CD4-positive, CD25-positive, alpha-beta regulatory T cell (primary cell): ENCODE measurements at regions not wholly inside any gene's neighbourhood (a gene's known extent, or its start where the extent isn't known, plus 50 kb on each side); places are given as distances from the start of the nearest gene placed in this dataset.

Experiments
- ATAC-seq, 2 donors: fragments of 150-1000 bp; cut with Tn5 transposase; one replicate each; pipeline ENCODE4 v1.10.0; 2021; ENCODE audit warnings: low read depth in 2 of 2, moderate number of reproducible peaks in 2 of 2, moderate library complexity in 1 of 2
- DNase-seq, 3 donors: peaks; one replicate each; pipeline versions ENCODE4 v3.0.0 to v3.0.0-alpha.2; 2012 to 2022; ENCODE audit warnings: mixed read lengths in 1 of 3
- H3K27ac ChIP-seq: one replicate; pipeline ENCODE4 v1.7.0; 2013; ENCODE audit warnings: mild to moderate bottlenecking, low read length; ENCODE audit not compliant: insufficient read depth, poor library complexity, severe bottlenecking
- H3K27me3 ChIP-seq: one replicate; pipeline ENCODE4 v1.7.0; 2013; ENCODE audit warnings: low read length; ENCODE audit not compliant: control insufficient read depth, insufficient read depth
- H3K36me3 ChIP-seq: one replicate; pipeline ENCODE4 v1.7.0; 2013; ENCODE audit warnings: mild to moderate bottlenecking, low read length, moderate library complexity; ENCODE audit not compliant: control insufficient read depth, insufficient read depth
- H3K4me1 ChIP-seq: 2 replicates; pipeline ENCODE4 v1.7.0; 2013; ENCODE audit warnings: mild to moderate bottlenecking, low read length; ENCODE audit not compliant: insufficient read depth, control insufficient read depth, poor library complexity, severe bottlenecking
- H3K4me3 ChIP-seq: one replicate; pipeline ENCODE4 v1.7.0; 2013; ENCODE audit warnings: low read depth, mild to moderate bottlenecking, low read length, moderate library complexity
- H3K9me3 ChIP-seq, 2 experiments: 1 replicate in 1 of 2; 2 replicates in 1 of 2; pipeline ENCODE4 v1.7.0; 2013; ENCODE audit warnings: low read length in 2 of 2, mild to moderate bottlenecking in 1 of 2, moderate library complexity in 1 of 2; ENCODE audit not compliant: control insufficient read depth in 2 of 2
- H3K27ac Mint-ChIP-seq, 3 donors: one replicate each; pipeline ENCODE4 v1.8.0; 2020 to 2022; ENCODE audit warnings: mild to moderate bottlenecking in 3 of 3, mixed read lengths in 3 of 3, moderate library complexity in 2 of 3
- H3K27me3 Mint-ChIP-seq: one replicate; pipeline ENCODE4 v1.8.0; 2022; ENCODE audit warnings: mild to moderate bottlenecking, mixed read lengths
- H3K36me3 Mint-ChIP-seq: one replicate; pipeline ENCODE4 v1.8.0; 2020; ENCODE audit warnings: mixed read lengths
- H3K4me1 Mint-ChIP-seq, 4 donors: one replicate each; pipeline ENCODE4 v1.8.0; 2020 to 2022; ENCODE audit warnings: mixed read lengths in 4 of 4, mild to moderate bottlenecking in 1 of 4
- H3K4me3 Mint-ChIP-seq, 4 donors: one replicate each; pipeline ENCODE4 v1.8.0; 2020 to 2022; ENCODE audit warnings: mild to moderate bottlenecking in 4 of 4, mixed read lengths in 4 of 4, moderate library complexity in 3 of 4
- H3K9me3 Mint-ChIP-seq, 7 donors: one replicate each; pipeline ENCODE4 v1.8.0; 2020 to 2022; ENCODE audit warnings: mixed read lengths in 7 of 7, mild to moderate bottlenecking in 3 of 7, moderate library complexity in 2 of 7

DNA sequence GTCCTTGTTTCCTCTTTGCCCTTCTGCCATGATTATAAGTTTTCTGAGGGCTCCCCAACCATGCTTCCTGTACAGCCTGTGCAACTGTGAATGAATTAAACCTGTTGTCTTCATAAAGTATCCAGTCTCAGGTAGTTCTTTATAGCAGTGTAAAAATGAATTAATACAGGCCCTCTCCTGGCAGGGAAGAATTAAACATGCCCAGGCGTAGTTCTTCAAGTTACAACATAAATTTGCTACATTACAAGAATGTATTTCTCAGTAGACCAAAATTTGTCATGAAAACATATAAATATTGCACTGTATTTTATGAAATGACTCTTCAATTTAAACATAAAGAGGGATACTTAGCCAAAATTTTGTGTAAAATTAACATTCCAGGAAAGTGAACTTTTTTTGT lies 1089.9 kb upstream of the PCDH10 start:
- Mint-ChIP-seq H3K9me3 (peaks cover 0 to 25% (median 9%) of the 10 kb centered on the region in 7 donors), H3K4me3 (no peak overlapping the region), H3K4me1 (no peaks in the 10 kb centered on the region), H3K27ac (no peak overlapping the region), H3K36me3 (no peaks in the 10 kb centered on the region), H3K27me3 (no peaks in the 10 kb centered on the region)
- Histone ChIP-seq H3K4me3 (no peak overlapping the region), H3K27ac (no peak overlapping the region), H3K9me3 (no peaks in the 10 kb centered on the region), H3K4me1 (no peaks in the 10 kb centered on the region), H3K36me3 (no peaks in the 10 kb centered on the region), H3K27me3 (no peaks in the 10 kb centered on the region)
- ATAC-seq (no peak), DNase-seq (no peak)

DNA sequence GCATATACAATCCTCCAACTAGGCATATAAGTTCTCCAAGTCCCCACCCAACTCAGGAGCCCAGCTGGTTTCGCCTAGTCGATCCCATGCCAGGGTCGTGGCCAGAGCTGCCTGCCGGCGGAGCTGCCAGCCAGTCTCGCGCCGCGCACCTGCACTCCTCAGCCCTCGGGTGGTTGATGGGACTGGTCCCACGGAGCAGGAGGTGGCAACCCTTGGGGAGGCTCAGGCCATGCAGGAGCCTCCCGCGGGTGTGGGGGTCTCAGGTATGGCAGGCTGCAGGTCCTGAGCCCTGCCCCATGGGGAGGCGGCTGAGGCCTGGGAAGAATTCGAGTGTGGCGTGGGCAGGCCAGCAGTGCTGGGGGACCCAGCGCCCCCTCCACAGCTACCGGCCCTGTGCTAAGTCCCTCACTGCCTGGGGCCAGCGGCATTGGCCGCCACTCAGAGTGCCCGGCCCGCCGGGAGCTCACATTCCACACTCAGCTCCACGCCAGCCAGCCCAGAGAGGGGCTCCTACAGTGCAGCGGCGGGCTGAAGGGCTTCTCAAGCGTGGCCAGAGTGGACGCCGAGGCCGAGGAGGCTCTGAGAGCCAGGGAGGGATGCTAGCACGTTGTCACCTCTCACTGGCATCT lies 1086.4 kb upstream of the PCDH10 start:
- Histone ChIP-seq H3K4me3 (no peak overlapping the region), H3K36me3 (no peaks in the 10 kb centered on the region), H3K27me3 (no peaks in the 10 kb centered on the region), H3K27ac (no peak overlapping the region), H3K9me3 (no peaks in the 10 kb centered on the region), H3K4me1 (no peaks in the 10 kb centered on the region)
- Mint-ChIP-seq H3K9me3 (peaks cover 0 to 24% (median 7%) of the 10 kb centered on the region in 7 donors), H3K36me3 (no peaks in the 10 kb centered on the region), H3K4me1 (no peaks in the 10 kb centered on the region), H3K27ac (no peak overlapping the region), H3K4me3 (no peak overlapping the region), H3K27me3 (no peaks in the 10 kb centered on the region)
- DNase-seq = no peak
- no peak for ATAC-seq

DNA sequence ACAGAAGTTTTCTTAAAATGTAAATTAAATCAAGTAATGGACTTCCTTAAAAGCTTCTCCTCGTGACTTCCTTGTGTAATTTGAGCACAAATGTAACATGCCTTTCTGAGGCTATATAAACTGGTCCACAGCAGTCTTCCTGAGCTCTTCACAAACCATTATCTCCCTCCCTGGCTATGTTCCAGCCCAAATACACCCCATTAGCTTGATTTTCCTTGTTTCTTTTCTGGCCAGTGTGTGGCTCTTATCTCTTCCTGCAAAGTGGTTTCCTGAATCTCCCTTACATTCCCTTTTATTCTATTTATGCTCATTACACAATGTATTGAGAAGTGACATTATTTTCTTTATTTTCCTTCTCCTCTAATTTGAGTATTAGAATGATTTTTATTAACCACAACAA lies 1085.3 kb upstream of the PCDH10 start:
- Mint-ChIP-seq H3K27ac (no peak overlapping the region), H3K36me3 (no peaks in the 10 kb centered on the region)
- no peak overlapping the region for H3K4me3 ChIP-seq

DNA sequence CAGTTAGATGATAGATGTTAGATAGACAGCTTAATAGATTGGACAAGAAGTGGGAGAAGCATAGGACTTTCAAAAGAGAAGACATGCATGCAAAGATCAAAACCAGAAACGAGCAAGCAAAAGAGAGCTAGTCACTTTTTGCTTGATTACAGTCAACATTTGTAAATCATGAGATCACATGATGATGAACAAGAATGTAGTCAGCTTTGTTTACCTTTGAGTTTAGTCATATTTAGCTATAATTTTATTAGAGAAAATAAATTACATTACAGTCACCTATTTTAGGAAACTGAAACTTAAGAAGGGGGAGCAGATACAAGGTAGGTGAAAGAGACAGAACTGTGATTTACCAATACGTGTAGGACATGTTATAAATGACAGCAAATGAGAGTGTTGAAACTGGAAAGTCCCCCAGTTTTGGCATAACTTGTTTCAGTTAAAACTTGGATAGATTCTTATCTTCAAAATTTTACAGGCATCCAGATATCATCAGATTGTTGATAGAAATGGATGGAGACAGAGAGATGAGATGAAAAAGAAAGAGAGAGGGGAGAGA lies 1083.1 kb upstream of the PCDH10 start:
- H3K27me3 Mint-ChIP-seq = no peaks in the 10 kb centered on the region
- H3K4me1 Mint-ChIP-seq = no peaks in the 10 kb centered on the region
- Histone ChIP-seq H3K27ac (no peak overlapping the region), H3K4me3 (no peak overlapping the region), H3K4me1 (no peaks in the 10 kb centered on the region), H3K36me3 (no peaks in the 10 kb centered on the region), H3K27me3 (no peaks in the 10 kb centered on the region), H3K9me3 (no peaks in the 10 kb centered on the region)
- ATAC-seq = no peak
- H3K36me3 Mint-ChIP-seq = no peaks in the 10 kb centered on the region
- H3K27ac Mint-ChIP-seq = no peak overlapping the region
- peaks cover 0 to 12% (median 6%) of the 10 kb centered on the region in 7 donors for H3K9me3 Mint-ChIP-seq
- DNase-seq = no peak
- H3K4me3 Mint-ChIP-seq = no peak overlapping the region

More for the DNA sequence above, 1085.3 kb upstream of the PCDH10 start:
- H3K27ac ChIP-seq = no peak overlapping the region
- no peak overlapping the region for H3K4me3 Mint-ChIP-seq
- no peaks in the 10 kb centered on the region for H3K27me3 Mint-ChIP-seq
- no peaks in the 10 kb centered on the region for H3K36me3 ChIP-seq
- DNase-seq = no peak
- no peaks in the 10 kb centered on the region for H3K4me1 Mint-ChIP-seq
- H3K9me3 Mint-ChIP-seq = peaks cover 0 to 19% (median 6%) of the 10 kb centered on the region in 7 donors
- no peaks in the 10 kb centered on the region for H3K9me3 ChIP-seq
- H3K4me1 ChIP-seq = no peaks in the 10 kb centered on the region
- H3K27me3 ChIP-seq = no peaks in the 10 kb centered on the region
- ATAC-seq = no peak

DNA sequence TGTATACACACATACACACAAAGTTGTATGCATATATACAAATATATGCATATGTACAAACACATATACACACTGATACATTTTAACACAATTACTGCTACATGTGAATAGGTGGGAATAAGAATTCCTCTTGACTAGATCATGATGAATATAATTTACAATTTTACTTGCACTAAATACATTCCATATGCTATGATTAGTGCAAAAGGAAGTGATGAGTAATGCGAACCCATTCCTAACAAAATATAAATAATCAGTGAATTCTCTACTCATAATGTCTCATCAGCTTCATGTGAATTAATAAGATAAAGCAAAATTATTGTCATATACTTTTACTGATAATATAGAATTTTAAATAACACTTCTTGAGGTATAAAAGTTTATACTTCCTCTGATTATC lies 1077.3 kb upstream of the PCDH10 start:
- peaks cover 0 to 7% (median 0%) of the 10 kb centered on the region in 7 donors for H3K9me3 Mint-ChIP-seq
- no peaks in the 10 kb centered on the region for H3K27me3 Mint-ChIP-seq
- H3K9me3 ChIP-seq = no peaks in the 10 kb centered on the region
- H3K27me3 ChIP-seq = no peaks in the 10 kb centered on the region
- H3K27ac Mint-ChIP-seq = no peak overlapping the region
- no peaks in the 10 kb centered on the region for H3K4me1 Mint-ChIP-seq
- no peak overlapping the region for H3K4me3 ChIP-seq
- no peaks in the 10 kb centered on the region for H3K4me1 ChIP-seq
- no peaks in the 10 kb centered on the region for H3K36me3 Mint-ChIP-seq
- H3K36me3 ChIP-seq = no peaks in the 10 kb centered on the region
- no peak overlapping the region for H3K27ac ChIP-seq
- ATAC-seq (no peak), DNase-seq (no peak)
- H3K4me3 Mint-ChIP-seq = no peak overlapping the region

DNA sequence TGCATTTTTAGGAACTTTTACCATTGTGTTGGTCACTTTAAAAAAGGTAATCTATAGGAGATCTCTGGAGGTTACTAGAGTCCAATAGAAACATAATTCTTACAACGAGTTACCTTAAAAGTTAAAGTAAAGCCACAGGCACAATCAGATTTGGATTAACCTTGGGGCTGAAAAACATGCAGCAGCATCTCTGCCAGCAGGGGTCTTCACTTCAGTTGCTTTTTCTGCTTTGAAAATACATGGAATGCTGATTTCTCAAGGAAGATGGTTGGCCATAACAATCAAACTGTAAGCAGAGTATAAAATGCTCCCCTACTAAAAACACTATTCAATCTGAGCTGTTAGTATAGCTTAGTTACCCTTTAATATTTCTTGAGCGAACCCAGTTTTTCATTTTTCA lies 1072.3 kb upstream of the PCDH10 start:
- Mint-ChIP-seq H3K36me3 (no peaks in the 10 kb centered on the region), H3K4me3 (no peak overlapping the region), H3K27me3 (no peaks in the 10 kb centered on the region), H3K27ac (no peak overlapping the region), H3K9me3 (peaks cover 0 to 14% (median 10%) of the 10 kb centered on the region in 7 donors), H3K4me1 (no peaks in the 10 kb centered on the region)
- no peaks in the 10 kb centered on the region for H3K9me3 ChIP-seq
- H3K27ac ChIP-seq = no peak overlapping the region
- DNase-seq (no peak), ATAC-seq (no peak)
- no peaks in the 10 kb centered on the region for H3K4me1 ChIP-seq
- H3K4me3 ChIP-seq = no peak overlapping the region
- H3K27me3 ChIP-seq = no peaks in the 10 kb centered on the region
- no peaks in the 10 kb centered on the region for H3K36me3 ChIP-seq

DNA sequence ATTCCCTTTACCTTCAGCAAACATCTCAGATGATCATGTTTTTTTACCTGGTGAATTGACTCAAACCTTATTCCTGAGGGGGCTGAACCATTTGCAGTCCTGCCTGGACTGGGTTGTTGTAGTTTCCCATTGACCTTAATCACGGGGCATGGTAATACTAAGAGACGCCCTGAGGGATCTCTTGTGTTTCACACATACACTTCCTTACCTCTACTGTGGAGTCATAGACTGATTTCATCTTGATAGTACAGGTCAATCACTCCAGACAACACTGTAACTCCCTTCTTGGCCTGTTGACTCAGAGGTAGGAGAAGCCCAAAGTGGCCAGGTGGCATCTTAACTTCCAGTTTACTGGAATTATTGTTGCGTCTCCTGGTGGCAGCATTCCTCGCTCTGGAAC lies 1064.0 kb upstream of the PCDH10 start:
- Mint-ChIP-seq H3K9me3 (peaks cover 8 to 20% (median 13%) of the 10 kb centered on the region in 7 donors), H3K27me3 (no peaks in the 10 kb centered on the region), H3K27ac (no peak overlapping the region), H3K4me3 (no peak overlapping the region), H3K4me1 (no peaks in the 10 kb centered on the region), H3K36me3 (no peaks in the 10 kb centered on the region)
- H3K27ac ChIP-seq = no peak overlapping the region
- ATAC-seq = no peak
- no peaks in the 10 kb centered on the region for H3K27me3 ChIP-seq
- no peak for DNase-seq
- no peaks in the 10 kb centered on the region for H3K36me3 ChIP-seq
- peaks cover 0 to 2% of the 10 kb centered on the region in 2 experiments for H3K9me3 ChIP-seq
- H3K4me3 ChIP-seq = no peak overlapping the region
- no peaks in the 10 kb centered on the region for H3K4me1 ChIP-seq

DNA sequence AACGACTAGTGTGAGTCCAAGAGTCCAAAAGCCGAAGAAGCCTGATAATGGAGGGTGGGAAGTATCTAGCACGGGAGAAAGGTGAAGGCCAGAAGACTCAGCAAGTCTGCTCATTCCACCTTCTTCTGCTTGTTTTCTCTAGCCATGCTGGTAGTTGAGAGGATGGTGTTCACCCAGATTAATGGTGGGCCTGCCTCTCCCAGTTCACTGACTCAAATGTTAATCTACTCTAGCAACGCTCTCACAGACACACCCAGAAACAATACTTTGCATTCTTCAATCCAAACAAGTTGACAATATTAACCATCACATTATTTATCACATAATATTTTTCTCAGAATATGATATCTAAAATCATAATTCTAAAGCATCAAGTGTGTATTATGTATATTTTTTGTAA lies 1055.1 kb upstream of the PCDH10 start:
- Histone ChIP-seq H3K9me3 (peaks cover 0 to 15% of the 10 kb centered on the region in 2 experiments), H3K27me3 (no peaks in the 10 kb centered on the region), H3K4me3 (no peak overlapping the region), H3K36me3 (no peaks in the 10 kb centered on the region), H3K4me1 (no peaks in the 10 kb centered on the region), H3K27ac (no peak overlapping the region)
- DNase-seq (no peak), ATAC-seq (no peak)
- Mint-ChIP-seq H3K9me3 (peaks cover 3 to 23% (median 8%) of the 10 kb centered on the region in 7 donors), H3K27ac (no peak overlapping the region), H3K4me3 (no peak overlapping the region), H3K27me3 (no peaks in the 10 kb centered on the region), H3K4me1 (no peaks in the 10 kb centered on the region), H3K36me3 (no peaks in the 10 kb centered on the region)
